ENCODE measurements at regions not wholly inside any gene's neighbourhood (a gene's known extent, or its start where the extent isn't known, plus 50 kb on each side); places are given as distances from the start of the nearest gene placed in this dataset.
"Not testable (repeated sequence)": the region's sequence is repeated elsewhere in the genome, so short reads cannot be mapped to it uniquely, and the experiment has no call there.

- no peak for TF ChIP-seq CTCF (IDR thresholded peaks at IDR 0.05; ENCODE audit: unreplicated experiment in 3 of 3)
- H3K9me3 Mint-ChIP-seq: no peaks in the 10 kb centered on the region
- no peak overlapping the region for H3K27ac Mint-ChIP-seq
- H3K36me3 Mint-ChIP-seq (ENCODE audit: low read depth): no peaks in the 10 kb centered on the region
- no peak overlapping the region for H3K4me3 Mint-ChIP-seq
- peaks cover 4% of the 10 kb centered on the region for H3K27me3 Mint-ChIP-seq (ENCODE audit: low read depth)
- H3K4me1 Mint-ChIP-seq: no peaks in the 10 kb centered on the region
Measured at GRCh38 chr5:101785090-101785489, 511.0 kb downstream of the SLCO4C1 start.

- Mint-ChIP-seq H3K4me3 (peak overlapping the region; percentile 36 to 49 (median 43)), H3K27me3 (ENCODE audit: low read depth) (peaks cover 4% of the 10 kb centered on the region), H3K36me3 (ENCODE audit: low read depth) (no peaks in the 10 kb centered on the region), H3K27ac (no peak overlapping the region), H3K9me3 (no peaks in the 10 kb centered on the region), H3K4me1 (no peaks in the 10 kb centered on the region)
- TF ChIP-seq CTCF (IDR thresholded peaks at IDR 0.05; ENCODE audit: unreplicated experiment in 3 of 3): no peak
Measured at GRCh38 chr5:101783241-101784013, 512.7 kb downstream of the SLCO4C1 start.

- no peak for TF ChIP-seq CTCF (IDR thresholded peaks at IDR 0.05; ENCODE audit: unreplicated experiment in 3 of 3)
- H3K27me3 Mint-ChIP-seq (ENCODE audit: low read depth): peaks cover 4% of the 10 kb centered on the region
- H3K36me3 Mint-ChIP-seq (ENCODE audit: low read depth): no peaks in the 10 kb centered on the region
- no peaks in the 10 kb centered on the region for H3K9me3 Mint-ChIP-seq
- no peak overlapping the region for H3K4me3 Mint-ChIP-seq
- H3K27ac Mint-ChIP-seq: no peak overlapping the region
- H3K4me1 Mint-ChIP-seq: no peaks in the 10 kb centered on the region
Measured at GRCh38 chr5:101782352-101783103, 513.6 kb downstream of the SLCO4C1 start.

- Mint-ChIP-seq H3K4me3 (no peak overlapping the region), H3K27ac (no peak overlapping the region), H3K36me3 (ENCODE audit: low read depth) (no peaks in the 10 kb centered on the region), H3K4me1 (no peaks in the 10 kb centered on the region), H3K9me3 (peaks cover 3% of the 10 kb centered on the region), H3K27me3 (ENCODE audit: low read depth) (no peaks in the 10 kb centered on the region)
- no peak for TF ChIP-seq CTCF (IDR thresholded peaks at IDR 0.05; ENCODE audit: unreplicated experiment in 3 of 3)
Measured at GRCh38 chr5:101751105-101751504, 545.0 kb downstream of the SLCO4C1 start.

- not testable (repeated sequence) for H3K36me3 Mint-ChIP-seq (ENCODE audit: low read depth); H3K27ac Mint-ChIP-seq; H3K27me3 Mint-ChIP-seq (ENCODE audit: low read depth); H3K4me3 Mint-ChIP-seq; H3K4me1 Mint-ChIP-seq
- H3K9me3 Mint-ChIP-seq: peaks cover 12% of the 10 kb centered on the region
Measured at GRCh38 chr5:101743000-101743399, 553.1 kb downstream of the SLCO4C1 start.

GRCh38 chr5:101728933-101729332 lies 567.2 kb downstream of the SLCO4C1 start:
- H3K9me3 Mint-ChIP-seq: no peaks in the 10 kb centered on the region
- H3K4me1 Mint-ChIP-seq: no peaks in the 10 kb centered on the region
- no peaks in the 10 kb centered on the region for H3K36me3 Mint-ChIP-seq (ENCODE audit: low read depth)
- no peak overlapping the region for H3K27ac Mint-ChIP-seq
- H3K27me3 Mint-ChIP-seq (ENCODE audit: low read depth): no peaks in the 10 kb centered on the region
- no peak overlapping the region for H3K4me3 Mint-ChIP-seq
- no peak for TF ChIP-seq CTCF (IDR thresholded peaks at IDR 0.05; ENCODE audit: unreplicated experiment in 3 of 3)
